A549 (cell line): ENCODE measurements at regions not wholly inside any gene's neighbourhood (a gene's known extent, or its start where the extent isn't known, plus 50 kb on each side); places are given as distances from the start of the nearest gene placed in this dataset.

ENCODE experiments used
- ATAC-seq, 2 experiments: fragments of 200-7000 bp in 1 of 2; fragments of >200 bp in 1 of 2; cut with Nextera tagmentation in 1 of 2; cut with Tn5 transposase in 1 of 2; 3 replicates each; pipeline versions ENCODE4 v1.8.0 to v1.9.1; 2018 to 2020; ENCODE audit warnings: mild to moderate bottlenecking in 1 of 2, moderate library complexity in 1 of 2
- CTCF ChIA-PET: fragments of 300-600 bp; sonication (Branson Sonifier 250); formaldehyde crosslinking; extraction: SDS; loops from one replicate; lab custom pipeline; 2021; ENCODE audit warnings: antibody characterized with exemption, inconsistent platforms; lab: Yijun Ruan, JAX
- POLR2A ChIA-PET: fragments of 350-600 bp; formaldehyde crosslinking; extraction: SDS; loops from one replicate; lab custom pipeline; 2021; ENCODE audit warnings: antibody characterized with exemption, inconsistent platforms; lab: Yijun Ruan, JAX
- DNase-seq, 2 experiments: peaks; one replicate each; pipeline versions ENCODE4 v3.0.0 to v3.0.0-alpha.2; 2011 to 2016; ENCODE audit warnings: low read depth in 1 of 2, low spot score in 1 of 2
- FAIRE-seq: peaks from 2 replicates; lab custom pipeline; 2011; peaks lifted over from hg19 to GRCh38; lab: Jason Lieb, UNC
- H3K27ac ChIP-seq, 2 experiments: fragments of >200 bp; sonication (Bioruptor Twin); formaldehyde crosslinking; 3 replicates each; pipeline ENCODE4 v1.5.1; 2016 to 2017
- H3K4me1 ChIP-seq: fragments of >200 bp; sonication (Bioruptor Twin); formaldehyde crosslinking; 3 replicates; pipeline ENCODE4 v1.6.1; 2016
- H3K4me2 ChIP-seq: fragments of >200 bp; sonication (Bioruptor Twin); formaldehyde crosslinking; 3 replicates; pipeline ENCODE4 v1.6.1; 2016
- H3K4me3 ChIP-seq: fragments of >200 bp; sonication (Bioruptor Twin); formaldehyde crosslinking; 3 replicates; pipeline ENCODE4 v1.5.1; 2016
- H3K9me3 ChIP-seq: fragments of >200 bp; sonication (Bioruptor Twin); formaldehyde crosslinking; 3 replicates; pipeline ENCODE4 v1.6.1; 2016
- CBX8 ChIP-seq: fragments of 200-600 bp; sonication (generic); IDR thresholded peaks from 2 replicates; pipeline ENCODE4 v1.6.1; 2016
- CHD4 ChIP-seq: fragments of 200-600 bp; sonication (generic); IDR thresholded peaks from 2 replicates; pipeline ENCODE4 v1.6.1; 2016; ENCODE audit warnings: antibody characterized with exemption, mild to moderate bottlenecking, borderline replicate concordance
- E2F6 ChIP-seq: IDR thresholded peaks from 2 replicates; pipeline ENCODE4 v1.6.1; 2012; ENCODE audit warnings: low read depth, borderline replicate concordance
- EHF ChIP-seq: fragments of 250-450 bp; sonication (Bioruptor Pico); IDR thresholded peaks from 2 replicates; pipeline ENCODE4 v1.5.0; 2020; ENCODE audit warnings: mild to moderate bottlenecking
- EP300 ChIP-seq, 2 experiments: fragments of >200 bp; sonication (Bioruptor Twin); formaldehyde crosslinking; IDR thresholded peaks; 2 replicates in 1 of 2; 3 replicates in 1 of 2; pipeline ENCODE4 v1.6.1; 2016 to 2017
- FOSL2 ChIP-seq, 2 experiments: fragments of 450-650 bp in 1 of 2; fragments of >200 bp in 1 of 2; sonication (Bioruptor Twin) in 1 of 2; formaldehyde crosslinking; IDR thresholded peaks; 2 replicates each; pipeline versions ENCODE4 v1.5.0 to v1.6.1; 2016 to 2020; ENCODE audit warnings: mild to moderate bottlenecking in 1 of 2, moderate library complexity in 1 of 2
- HOXB13 ChIP-seq: fragments of 250-450 bp; sonication (Bioruptor Pico); IDR thresholded peaks from 2 replicates; pipeline ENCODE4 v1.5.0; 2020; ENCODE audit warnings: low read depth, mild to moderate bottlenecking, moderate library complexity
- HOXB5 ChIP-seq: fragments of 250-450 bp; sonication (Bioruptor Pico); IDR thresholded peaks from 2 replicates; pipeline ENCODE4 v1.5.0; 2020; ENCODE audit warnings: mild to moderate bottlenecking, moderate library complexity
- JUN ChIP-seq, 2 experiments: fragments of >200 bp; sonication (Bioruptor Twin); formaldehyde crosslinking; IDR thresholded peaks; 2 replicates in 1 of 2; 3 replicates in 1 of 2; pipeline ENCODE4 v1.6.1; 2016 to 2017
- JUNB ChIP-seq: fragments of >200 bp; sonication (Bioruptor Twin); formaldehyde crosslinking; IDR thresholded peaks from 2 replicates; pipeline ENCODE4 v1.6.1; 2016
- MAFK ChIP-seq: fragments of 450-650 bp; IDR thresholded peaks from 2 replicates; pipeline ENCODE4 v1.6.1; 2014; ENCODE audit not compliant: partially characterized antibody
- MYC ChIP-seq: IDR thresholded peaks from 2 replicates; pipeline ENCODE4 v1.6.1; 2012; ENCODE audit warnings: mild to moderate bottlenecking, inconsistent platforms, low read length, improper control_type of control experiment, borderline replicate concordance
- NPAS2 ChIP-seq: fragments of 250-450 bp; sonication (Bioruptor Pico); IDR thresholded peaks from 2 replicates; pipeline ENCODE4 v1.8.0; 2022; ENCODE audit warnings: mild to moderate bottlenecking, moderate library complexity, borderline replicate concordance
- NR3C1 ChIP-seq: fragments of >200 bp; sonication (Bioruptor Twin); formaldehyde crosslinking; IDR thresholded peaks from 3 replicates; pipeline ENCODE4 v1.6.1; 2017
- PHF8 ChIP-seq: fragments of 200-600 bp; sonication (generic); IDR thresholded peaks from 2 replicates; pipeline ENCODE4 v1.6.1; 2016; ENCODE audit warnings: low read depth, mild to moderate bottlenecking, antibody characterized with exemption, moderate library complexity, borderline replicate concordance
- RAD21 ChIP-seq, 2 experiments: fragments of >200 bp in 1 of 2; sonication (Bioruptor Twin) in 1 of 2; formaldehyde crosslinking in 1 of 2; IDR thresholded peaks in 1 of 2; conservative IDR thresholded peaks in 1 of 2; 2 replicates in 1 of 2; 3 replicates in 1 of 2; pipeline ENCODE4 v1.6.1; 2012 to 2018; ENCODE audit warnings: inconsistent platforms in 1 of 2
- REST ChIP-seq: fragments of 200-600 bp; sonication (generic); IDR thresholded peaks from 2 replicates; pipeline ENCODE4 v1.6.1; 2016; ENCODE audit warnings: antibody characterized with exemption, mild to moderate bottlenecking, moderate library complexity
- TFCP2L1 ChIP-seq: fragments of 250-450 bp; sonication (Bioruptor Pico); IDR thresholded peaks from 2 replicates; pipeline ENCODE4 v1.5.0; 2021; ENCODE audit warnings: mild to moderate bottlenecking
- ZFP36 ChIP-seq: fragments of 450-650 bp; IDR thresholded peaks from 2 replicates; pipeline ENCODE4 v1.6.1; 2014; ENCODE audit warnings: borderline replicate concordance; ENCODE audit not compliant: partially characterized antibody
- ZSCAN20 ChIP-seq: fragments of 250-450 bp; sonication (Bioruptor Pico); IDR thresholded peaks from 2 replicates; pipeline ENCODE4 v1.8.0; 2022; ENCODE audit warnings: mild to moderate bottlenecking, moderate library complexity
- WGBS: methylation state at CpG from one replicate; pipeline ENCODE4 v1.1.6; 2017; ENCODE audit errors: missing lambda C conversion rate; 5-methylcytosine and 5-hydroxymethylcytosine counted together

- no peak for TF ChIP-seq EHF (CRISPR knock-in tag)
- TF ChIP-seq ZFP36: peak; percentile 40
- no peak for ATAC-seq
- no peak for FAIRE-seq
- Histone ChIP-seq H3K4me1 (no peaks in the 10 kb centered on the region), H3K9me3 (no peaks in the 10 kb centered on the region), H3K4me3 (no peak overlapping the region), H3K4me2 (no peak overlapping the region), H3K27ac (no peak overlapping the region)
- DNase-seq: no peak
- ChIA-PET CTCF (no interaction called here), POLR2A (no interaction called here)
- WGBS: 27% methylated on average over 4 of the region's 4 CpGs
Observed at GRCh38 chr4:125776146-125776545, 461.4 kb downstream of the FAT4 start.

- POLR2A ChIA-PET: no interaction called here
Observed at GRCh38 chr4:125780164-125780563, 465.4 kb downstream of the FAT4 start.

GRCh38 chr4:125780747-125781146 lies 466.0 kb downstream of the FAT4 start:
- DNase-seq: no peak
- no peak overlapping the region for H3K4me3 ChIP-seq
- no peak for ATAC-seq
- H3K4me2 ChIP-seq: no peak overlapping the region
- CTCF ChIA-PET: no interaction called here
- H3K9me3 ChIP-seq: no peaks in the 10 kb centered on the region
- POLR2A ChIA-PET: no interaction called here
- H3K27ac ChIP-seq: no peak overlapping the region
- FAIRE-seq: no peak
- no peak for TF ChIP-seq CHD4
- TF ChIP-seq MAFK: peak; percentile 70
- H3K4me1 ChIP-seq: no peaks in the 10 kb centered on the region
- whole genome bisulfite sequencing: 39% methylated on average over 3 of the region's 3 CpGs

More at GRCh38 chr4:125780164-125780563, 465.4 kb downstream of the FAT4 start:
- ATAC-seq (no peak), DNase-seq (no peak), FAIRE-seq (no peak)
- H3K4me2 ChIP-seq: no peak overlapping the region
- no peaks in the 10 kb centered on the region for H3K4me1 ChIP-seq
- H3K4me3 ChIP-seq: no peak overlapping the region
- H3K9me3 ChIP-seq: no peaks in the 10 kb centered on the region
- no peak overlapping the region for H3K27ac ChIP-seq
- TF ChIP-seq JUNB (no peak), MYC (no peak), HOXB5 (CRISPR knock-in tag) (no peak), HOXB13 (CRISPR knock-in tag) (no peak), RAD21 (conservative IDR thresholded peaks at IDR 0.05 in 1 of 2, IDR thresholded peaks at IDR 0.05 in 1 of 2) (no peak), E2F6 (no peak), EP300 (IDR thresholded peaks at IDR 0.05) (no peak), FOSL2 (IDR thresholded peaks at IDR 0.05) (no peak), FOSL2 (CRISPR knock-in tag; IDR thresholded peaks at IDR 0.05) (no peak), CBX8 (no peak), ZSCAN20 (no peak)
- CTCF ChIA-PET: no interaction called here

- no peak overlapping the region for H3K4me2 ChIP-seq
- no peak for FAIRE-seq
- ChIA-PET POLR2A (no interaction called here), CTCF (interaction anchor here (1.1 kb wide), 1 partner anchor 28 kb away, joined by 3 read pairs; no protein-coding TSS in a partner anchor)
- WGBS: 48% methylated on average over 4 of the region's 4 CpGs
- no peaks in the 10 kb centered on the region for H3K9me3 ChIP-seq
- ATAC-seq: no peak
- TF ChIP-seq NR3C1 (no peak), FOSL2 (IDR thresholded peaks at IDR 0.05) (no peak), FOSL2 (CRISPR knock-in tag; IDR thresholded peaks at IDR 0.05) (no peak), JUN (IDR thresholded peaks at IDR 0.05) (no peak), REST (no peak), NPAS2 (CRISPR knock-in tag) (no peak), PHF8 (no peak), TFCP2L1 (CRISPR knock-in tag) (no peak), CHD4 (no peak)
- H3K4me1 ChIP-seq: no peaks in the 10 kb centered on the region
- no peak overlapping the region for H3K27ac ChIP-seq
- H3K4me3 ChIP-seq: no peak overlapping the region
- DNase-seq: no peak
Observed at GRCh38 chr4:125781651-125782050, 466.9 kb downstream of the FAT4 start.
